GM10266 (cell line): ENCODE measurements at regions not wholly inside any gene's neighbourhood (a gene's known extent, or its start where the extent isn't known, plus 50 kb on each side); places are given as distances from the start of the nearest gene placed in this dataset.

Experiments used
- DNase-seq: peaks from one replicate; pipeline ENCODE4 v3.0.0; 2012; ENCODE audit errors: extremely low spot score
- CTCF ChIP-seq: IDR thresholded peaks from 2 replicates; pipeline ENCODE4 v1.5.1; 2012; ENCODE audit warnings: mild to moderate bottlenecking, low read depth; ENCODE audit not compliant: control insufficient read depth, insufficient read depth; ENCODE audit errors: missing control alignments

- no peak for DNase-seq
- no peak for TF ChIP-seq CTCF
These were observed 462.6 kb upstream of the RUNX1 start for GRCh38 chr21:35511696-35512162.

GRCh38 chr21:35510957-35511695 lies 462.0 kb upstream of the RUNX1 start:
- no peak for DNase-seq
- no peak for TF ChIP-seq CTCF

- no peak for DNase-seq
- no peak for TF ChIP-seq CTCF
These were observed 461.2 kb upstream of the RUNX1 start for GRCh38 chr21:35510294-35510693.

GRCh38 chr21:35509001-35509704 lies 460.1 kb upstream of the RUNX1 start:
- no peak for TF ChIP-seq CTCF
- no peak for DNase-seq

GRCh38 chr21:35508139-35508888 lies 459.2 kb upstream of the RUNX1 start:
- DNase-seq, result no peak
- TF ChIP-seq CTCF, result no peak

GRCh38 chr21:35507181-35507759 lies 458.2 kb upstream of the RUNX1 start:
- no peak for TF ChIP-seq CTCF
- no peak for DNase-seq
